ENCODE measurements at regions not wholly inside any gene's neighbourhood (a gene's known extent, or its start where the extent isn't known, plus 50 kb on each side); places are given as distances from the start of the nearest gene placed in this dataset.

DNA sequence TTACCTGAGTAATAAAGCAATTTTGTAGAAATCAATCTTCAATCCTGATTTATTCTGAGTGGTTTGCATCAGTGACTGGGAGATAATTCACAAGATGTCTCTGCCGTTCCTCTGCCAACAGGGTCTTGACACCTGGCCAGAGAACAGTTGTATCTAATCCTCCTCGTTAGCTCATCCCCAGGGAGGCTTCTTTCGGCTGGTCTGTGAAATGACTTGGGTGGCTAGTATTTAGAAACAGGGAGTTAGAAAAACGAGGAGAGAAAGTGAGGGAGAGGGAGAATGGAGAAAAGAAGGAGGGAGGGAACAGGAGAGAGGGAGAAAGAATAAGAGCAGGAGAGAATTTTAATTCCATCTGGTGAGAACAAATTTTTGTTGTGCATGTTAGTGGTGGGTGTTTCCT lies 600.2 kb upstream of the TLE4 start:
- TF ChIP-seq, protein P1, sequence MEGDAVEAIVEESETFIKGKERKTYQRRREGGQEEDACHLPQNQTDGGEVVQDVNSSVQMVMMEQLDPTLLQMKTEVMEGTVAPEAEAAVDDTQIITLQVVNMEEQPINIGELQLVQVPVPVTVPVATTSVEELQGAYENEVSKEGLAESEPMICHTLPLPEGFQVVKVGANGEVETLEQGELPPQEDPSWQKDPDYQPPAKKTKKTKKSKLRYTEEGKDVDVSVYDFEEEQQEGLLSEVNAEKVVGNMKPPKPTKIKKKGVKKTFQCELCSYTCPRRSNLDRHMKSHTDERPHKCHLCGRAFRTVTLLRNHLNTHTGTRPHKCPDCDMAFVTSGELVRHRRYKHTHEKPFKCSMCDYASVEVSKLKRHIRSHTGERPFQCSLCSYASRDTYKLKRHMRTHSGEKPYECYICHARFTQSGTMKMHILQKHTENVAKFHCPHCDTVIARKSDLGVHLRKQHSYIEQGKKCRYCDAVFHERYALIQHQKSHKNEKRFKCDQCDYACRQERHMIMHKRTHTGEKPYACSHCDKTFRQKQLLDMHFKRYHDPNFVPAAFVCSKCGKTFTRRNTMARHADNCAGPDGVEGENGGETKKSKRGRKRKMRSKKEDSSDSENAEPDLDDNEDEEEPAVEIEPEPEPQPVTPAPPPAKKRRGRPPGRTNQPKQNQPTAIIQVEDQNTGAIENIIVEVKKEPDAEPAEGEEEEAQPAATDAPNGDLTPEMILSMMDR (IDR thresholded peaks at IDR 0.05) = no peak
- TF ChIP-seq EZH2 (IDR thresholded peaks at IDR 0.05) = no peak
- TF ChIP-seq EZH2phosphoT487 (IDR thresholded peaks at IDR 0.05) = no peak
